ENCODE measurements at regions not wholly inside any gene's neighbourhood (a gene's known extent, or its start where the extent isn't known, plus 50 kb on each side); places are given as distances from the start of the nearest gene placed in this dataset.

GRCh38 chr6:112691289-112691688 is 344.2 kb downstream of the RFPL4B start:
- H3K36me3 Mint-ChIP-seq (ENCODE audit: low read depth): no peaks in the 10 kb centered on the region
- ATAC-seq (no peak), DNase-seq (ENCODE audit: low spot score) (no peak)
- no peaks in the 10 kb centered on the region; the same call in 2 of the 3 replicates for H3K4me1 Mint-ChIP-seq
- no peaks in the 10 kb centered on the region for H3K9me3 Mint-ChIP-seq
- Histone ChIP-seq H3F3A (replicated peaks; ENCODE audit: low read depth) (no peaks in the 10 kb centered on the region), H3K27ac (ENCODE audit: low read depth) (no peak overlapping the region), H3K9me2 (ENCODE audit: insufficient read depth) (no peaks in the 10 kb centered on the region), H2AFZ (no peak overlapping the region), H3K4me3 (no peak overlapping the region), H4K20me1 (replicated peaks; ENCODE audit: insufficient read depth) (no peaks in the 10 kb centered on the region), H3K4me1 (ENCODE audit: insufficient read depth) (no peaks in the 10 kb centered on the region), H3K4me2 (no peak overlapping the region), H3K27me3 (ENCODE audit: insufficient read depth) (no peaks in the 10 kb centered on the region), H3K36me3 (ENCODE audit: insufficient read depth) (no peaks in the 10 kb centered on the region), H3K79me2 (replicated peaks; ENCODE audit: insufficient read depth) (no peaks in the 10 kb centered on the region)
- no peak overlapping the region for H3K27ac Mint-ChIP-seq
- H3K27me3 Mint-ChIP-seq (ENCODE audit: insufficient read depth, low read depth, poor library complexity): no peaks in the 10 kb centered on the region
- TF ChIP-seq ETS1 (IDR thresholded peaks at IDR 0.05): no peak
- TF ChIP-seq ZNF331 (CRISPR knock-in tag; IDR thresholded peaks at IDR 0.05; ENCODE audit: low read depth): no peak
- TF ChIP-seq, protein P1, sequence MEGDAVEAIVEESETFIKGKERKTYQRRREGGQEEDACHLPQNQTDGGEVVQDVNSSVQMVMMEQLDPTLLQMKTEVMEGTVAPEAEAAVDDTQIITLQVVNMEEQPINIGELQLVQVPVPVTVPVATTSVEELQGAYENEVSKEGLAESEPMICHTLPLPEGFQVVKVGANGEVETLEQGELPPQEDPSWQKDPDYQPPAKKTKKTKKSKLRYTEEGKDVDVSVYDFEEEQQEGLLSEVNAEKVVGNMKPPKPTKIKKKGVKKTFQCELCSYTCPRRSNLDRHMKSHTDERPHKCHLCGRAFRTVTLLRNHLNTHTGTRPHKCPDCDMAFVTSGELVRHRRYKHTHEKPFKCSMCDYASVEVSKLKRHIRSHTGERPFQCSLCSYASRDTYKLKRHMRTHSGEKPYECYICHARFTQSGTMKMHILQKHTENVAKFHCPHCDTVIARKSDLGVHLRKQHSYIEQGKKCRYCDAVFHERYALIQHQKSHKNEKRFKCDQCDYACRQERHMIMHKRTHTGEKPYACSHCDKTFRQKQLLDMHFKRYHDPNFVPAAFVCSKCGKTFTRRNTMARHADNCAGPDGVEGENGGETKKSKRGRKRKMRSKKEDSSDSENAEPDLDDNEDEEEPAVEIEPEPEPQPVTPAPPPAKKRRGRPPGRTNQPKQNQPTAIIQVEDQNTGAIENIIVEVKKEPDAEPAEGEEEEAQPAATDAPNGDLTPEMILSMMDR (conservative IDR thresholded peaks at IDR 0.05; ENCODE audit: low read depth in 2 of 2): no peak
- TF ChIP-seq JUNB (IDR thresholded peaks at IDR 0.05; ENCODE audit: unreplicated experiment): no peak
- no peak for TF ChIP-seq STAT1 (IDR thresholded peaks at IDR 0.05; ENCODE audit: unreplicated experiment)
- no peak for TF ChIP-seq EZH2phosphoT487 (IDR thresholded peaks at IDR 0.05; ENCODE audit: unreplicated experiment)
- TF ChIP-seq EZH2 (IDR thresholded peaks at IDR 0.05; ENCODE audit: low read depth, unreplicated experiment): no peak
- TF ChIP-seq, protein P2, sequence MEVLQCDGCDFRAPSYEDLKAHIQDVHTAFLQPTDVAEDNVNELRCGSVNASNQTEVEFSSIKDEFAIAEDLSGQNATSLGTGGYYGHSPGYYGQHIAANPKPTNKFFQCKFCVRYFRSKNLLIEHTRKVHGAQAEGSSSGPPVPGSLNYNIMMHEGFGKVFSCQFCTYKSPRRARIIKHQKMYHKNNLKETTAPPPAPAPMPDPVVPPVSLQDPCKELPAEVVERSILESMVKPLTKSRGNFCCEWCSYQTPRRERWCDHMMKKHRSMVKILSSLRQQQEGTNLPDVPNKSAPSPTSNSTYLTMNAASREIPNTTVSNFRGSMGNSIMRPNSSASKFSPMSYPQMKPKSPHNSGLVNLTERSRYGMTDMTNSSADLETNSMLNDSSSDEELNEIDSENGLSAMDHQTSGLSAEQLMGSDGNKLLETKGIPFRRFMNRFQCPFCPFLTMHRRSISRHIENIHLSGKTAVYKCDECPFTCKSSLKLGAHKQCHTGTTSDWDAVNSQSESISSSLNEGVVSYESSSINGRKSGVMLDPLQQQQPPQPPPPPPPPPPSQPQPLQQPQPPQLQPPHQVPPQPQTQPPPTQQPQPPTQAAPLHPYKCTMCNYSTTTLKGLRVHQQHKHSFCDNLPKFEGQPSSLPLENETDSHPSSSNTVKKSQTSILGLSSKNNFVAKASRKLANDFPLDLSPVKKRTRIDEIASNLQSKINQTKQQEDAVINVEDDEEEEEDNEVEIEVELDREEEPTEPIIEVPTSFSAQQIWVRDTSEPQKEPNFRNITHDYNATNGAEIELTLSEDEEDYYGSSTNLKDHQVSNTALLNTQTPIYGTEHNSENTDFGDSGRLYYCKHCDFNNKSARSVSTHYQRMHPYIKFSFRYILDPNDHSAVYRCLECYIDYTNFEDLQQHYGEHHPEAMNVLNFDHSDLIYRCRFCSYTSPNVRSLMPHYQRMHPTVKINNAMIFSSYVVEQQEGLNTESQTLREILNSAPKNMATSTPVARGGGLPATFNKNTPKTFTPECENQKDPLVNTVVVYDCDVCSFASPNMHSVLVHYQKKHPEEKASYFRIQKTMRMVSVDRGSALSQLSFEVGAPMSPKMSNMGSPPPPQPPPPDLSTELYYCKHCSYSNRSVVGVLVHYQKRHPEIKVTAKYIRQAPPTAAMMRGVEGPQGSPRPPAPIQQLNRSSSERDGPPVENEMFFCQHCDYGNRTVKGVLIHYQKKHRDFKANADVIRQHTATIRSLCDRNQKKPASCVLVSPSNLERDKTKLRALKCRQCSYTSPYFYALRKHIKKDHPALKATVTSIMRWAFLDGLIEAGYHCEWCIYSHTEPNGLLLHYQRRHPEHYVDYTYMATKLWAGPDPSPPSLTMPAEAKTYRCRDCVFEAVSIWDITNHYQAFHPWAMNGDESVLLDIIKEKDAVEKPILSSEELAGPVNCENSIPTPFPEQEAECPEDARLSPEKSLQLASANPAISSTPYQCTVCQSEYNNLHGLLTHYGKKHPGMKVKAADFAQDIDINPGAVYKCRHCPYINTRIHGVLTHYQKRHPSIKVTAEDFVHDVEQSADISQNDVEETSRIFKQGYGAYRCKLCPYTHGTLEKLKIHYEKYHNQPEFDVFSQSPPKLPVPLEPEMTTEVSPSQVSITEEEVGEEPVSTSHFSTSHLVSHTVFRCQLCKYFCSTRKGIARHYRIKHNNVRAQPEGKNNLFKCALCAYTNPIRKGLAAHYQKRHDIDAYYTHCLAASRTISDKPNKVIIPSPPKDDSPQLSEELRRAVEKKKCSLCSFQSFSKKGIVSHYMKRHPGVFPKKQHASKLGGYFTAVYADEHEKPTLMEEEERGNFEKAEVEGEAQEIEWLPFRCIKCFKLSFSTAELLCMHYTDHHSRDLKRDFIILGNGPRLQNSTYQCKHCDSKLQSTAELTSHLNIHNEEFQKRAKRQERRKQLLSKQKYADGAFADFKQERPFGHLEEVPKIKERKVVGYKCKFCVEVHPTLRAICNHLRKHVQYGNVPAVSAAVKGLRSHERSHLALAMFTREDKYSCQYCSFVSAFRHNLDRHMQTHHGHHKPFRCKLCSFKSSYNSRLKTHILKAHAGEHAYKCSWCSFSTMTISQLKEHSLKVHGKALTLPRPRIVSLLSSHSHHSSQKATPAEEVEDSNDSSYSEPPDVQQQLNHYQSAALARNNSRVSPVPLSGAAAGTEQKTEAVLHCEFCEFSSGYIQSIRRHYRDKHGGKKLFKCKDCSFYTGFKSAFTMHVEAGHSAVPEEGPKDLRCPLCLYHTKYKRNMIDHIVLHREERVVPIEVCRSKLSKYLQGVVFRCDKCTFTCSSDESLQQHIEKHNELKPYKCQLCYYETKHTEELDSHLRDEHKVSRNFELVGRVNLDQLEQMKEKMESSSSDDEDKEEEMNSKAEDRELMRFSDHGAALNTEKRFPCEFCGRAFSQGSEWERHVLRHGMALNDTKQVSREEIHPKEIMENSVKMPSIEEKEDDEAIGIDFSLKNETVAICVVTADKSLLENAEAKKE (CRISPR knock-in tag; IDR thresholded peaks at IDR 0.05): no peak
- TF ChIP-seq ZNF114 (CRISPR knock-in tag; IDR thresholded peaks at IDR 0.05): no peak
- TF ChIP-seq NANOG (IDR thresholded peaks at IDR 0.05; ENCODE audit: borderline replicate concordance): no peak
- no peak for TF ChIP-seq REST (IDR thresholded peaks at IDR 0.05; ENCODE audit: unreplicated experiment)
- TF ChIP-seq POLR2AphosphoS5 (IDR thresholded peaks at IDR 0.05; ENCODE audit: low read depth): no peak
- no peak for TF ChIP-seq CREB1 (CRISPR knock-in tag; IDR thresholded peaks at IDR 0.05; ENCODE audit: low read depth)
- H3K4me3 Mint-ChIP-seq: no peak overlapping the region
